Skin epidermis (tissue), 12 donors: ENCODE measurements at regions not wholly inside any gene's neighbourhood (a gene's known extent, or its start where the extent isn't known, plus 50 kb on each side); places are given as distances from the start of the nearest gene placed in this dataset.

ENCODE experiments used
- H3K27ac ChIP-seq, 21 experiments: fragments of 200-600 bp; sonication (generic) in 11 of 21; one replicate each; pipeline ENCODE4 v1.5.0; 2020; ENCODE audit warnings: mild to moderate bottlenecking in 3 of 21, inconsistent platforms in 2 of 21, moderate library complexity in 2 of 21
- H3K4me3 ChIP-seq, 7 experiments: fragments of 200-600 bp; sonication (generic) in 2 of 7; one replicate each; pipeline ENCODE4 v1.5.0; 2020; ENCODE audit warnings: inconsistent platforms in 2 of 7, mild to moderate bottlenecking in 2 of 7, moderate library complexity in 1 of 7

DNA sequence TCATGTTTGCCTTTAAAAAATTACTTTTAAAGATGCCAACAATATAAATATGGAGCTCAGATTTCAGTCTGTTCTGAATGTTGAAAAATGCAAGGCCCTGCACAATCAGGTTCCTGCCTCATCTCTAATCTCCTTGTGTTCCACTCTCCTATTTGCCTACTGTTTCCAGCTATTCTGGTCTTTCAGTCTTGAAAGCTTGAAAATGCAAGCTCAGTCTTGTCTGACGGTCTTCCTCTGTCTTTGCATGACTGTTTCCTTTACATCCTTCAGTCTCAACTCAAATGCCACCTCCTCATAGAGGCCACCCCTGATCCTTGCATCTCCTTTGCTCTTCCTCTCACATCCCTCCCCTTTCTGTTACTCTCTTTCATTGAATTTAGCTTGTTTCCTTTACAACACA lies 354.9 kb downstream of the KIF4B start:
- no peak overlapping the region for H3K27ac ChIP-seq
- H3K4me3 ChIP-seq: no peak overlapping the region

DNA sequence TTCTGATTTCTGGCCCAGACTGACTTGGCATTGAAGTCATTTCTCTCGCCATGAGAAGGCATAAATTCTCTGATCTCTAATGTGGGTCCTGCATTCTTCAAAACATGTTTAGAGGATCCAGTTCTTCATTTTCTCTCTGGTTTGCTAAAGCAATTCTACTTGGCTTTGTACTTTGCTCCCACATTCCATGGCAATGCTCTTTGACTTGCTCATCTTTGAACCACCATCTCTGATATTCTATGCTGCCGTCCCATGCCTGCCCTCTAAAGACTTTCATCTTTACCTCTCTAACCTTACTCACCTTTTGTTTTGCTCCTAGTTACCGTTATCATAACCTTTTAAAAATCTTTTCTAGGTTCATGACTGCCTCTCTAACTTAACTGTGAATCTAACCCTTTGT lies 366.9 kb downstream of the KIF4B start:
- H3K27ac ChIP-seq: no peak overlapping the region
- H3K4me3 ChIP-seq: no peak overlapping the region

DNA sequence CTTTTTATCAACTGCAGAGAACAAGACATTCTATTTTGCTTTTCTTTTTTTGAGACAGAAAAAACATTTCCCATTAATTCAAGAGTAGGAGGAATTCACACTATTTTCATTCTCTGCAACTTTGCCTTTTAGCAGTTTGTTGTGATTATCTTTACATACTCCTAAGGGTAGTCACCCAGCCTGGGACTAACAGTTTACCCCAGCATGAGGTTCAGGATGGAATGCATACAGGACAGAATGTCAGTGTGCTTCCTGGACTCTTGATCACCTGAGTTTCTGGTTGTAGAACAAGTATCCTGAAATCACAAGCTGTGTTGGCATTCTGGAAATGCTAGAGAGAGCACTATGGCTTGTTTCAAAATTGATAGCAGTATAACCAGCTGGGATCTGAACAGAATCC lies 368.1 kb downstream of the KIF4B start:
- no peak overlapping the region for H3K27ac ChIP-seq
- no peak overlapping the region for H3K4me3 ChIP-seq

DNA sequence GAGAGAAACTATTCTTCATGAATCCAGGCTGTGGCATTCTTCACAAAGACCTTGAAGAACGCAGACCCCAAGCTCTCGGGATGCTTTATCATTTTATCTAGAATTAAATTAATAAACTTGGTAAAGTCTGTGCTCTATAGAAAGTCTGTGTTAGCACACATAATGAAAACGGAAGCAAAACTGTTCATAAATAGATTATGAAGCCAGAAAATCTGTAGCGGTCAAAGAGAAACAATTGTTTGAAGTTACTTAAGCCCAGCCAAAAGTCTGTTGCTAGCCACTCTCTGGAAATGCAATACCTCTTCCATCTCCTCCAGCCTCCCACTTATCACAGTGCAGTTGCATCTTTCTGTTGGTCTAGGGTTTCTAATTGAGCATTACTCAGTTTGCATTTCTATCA lies 375.9 kb downstream of the KIF4B start:
- Histone ChIP-seq H3K27ac (no peak overlapping the region), H3K4me3 (no peak overlapping the region)

DNA sequence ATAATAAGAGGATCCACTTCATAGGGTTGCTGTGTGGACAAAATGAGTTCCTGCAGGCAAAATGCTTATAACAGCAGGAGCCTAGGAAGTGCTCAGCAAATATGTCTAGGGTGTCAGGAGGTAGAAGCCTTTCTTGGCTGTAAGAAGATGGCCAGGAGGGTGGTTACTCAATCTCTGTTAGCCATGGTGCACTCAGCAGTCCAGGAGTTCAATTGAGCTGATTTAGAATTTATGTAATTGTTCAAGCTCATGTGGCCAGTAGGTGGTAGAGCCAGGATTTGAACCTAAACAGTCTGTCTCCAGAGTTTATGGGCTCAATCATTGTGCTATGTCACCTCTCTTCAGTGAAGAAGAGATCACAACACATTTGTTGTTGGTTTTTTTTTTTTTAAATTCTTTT lies 381.2 kb downstream of the KIF4B start:
- Histone ChIP-seq H3K4me3 (no peak overlapping the region), H3K27ac (no peak overlapping the region)

DNA sequence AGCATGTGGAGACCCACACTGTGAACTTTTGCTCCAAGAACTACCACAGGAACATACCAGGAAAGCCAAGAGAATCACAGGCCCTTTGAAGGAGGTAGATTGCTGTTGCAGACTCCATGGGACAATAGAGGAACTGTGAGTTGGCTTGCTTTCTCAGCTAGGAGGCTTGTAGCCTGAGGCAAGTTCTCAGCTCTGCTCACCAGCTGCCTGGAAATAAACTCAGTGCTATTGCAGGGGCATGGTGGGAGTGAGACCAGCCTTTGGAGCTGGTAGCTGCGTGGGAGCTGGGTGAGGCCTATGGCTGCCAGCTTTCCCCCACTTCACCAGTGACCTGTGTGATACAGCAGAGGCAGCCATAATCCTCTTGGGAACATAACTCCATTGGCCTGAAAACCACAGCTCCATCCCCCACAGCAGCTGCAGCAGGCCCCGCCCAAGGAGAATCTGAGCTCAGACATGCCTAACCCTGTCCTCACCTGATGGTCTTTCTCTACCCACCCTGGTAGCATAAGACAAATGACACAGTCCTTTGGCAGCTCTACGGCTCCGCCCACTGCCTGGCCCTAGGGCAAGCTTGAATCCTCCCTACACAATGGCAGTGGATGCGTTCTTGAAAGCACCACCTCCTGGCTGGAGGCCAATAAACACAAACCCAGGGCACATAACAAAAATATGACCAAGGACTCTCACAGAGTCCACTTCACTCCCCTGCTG lies 389.5 kb downstream of the KIF4B start:
- H3K27ac ChIP-seq: peak overlapping the region in 1 of 21 experiments; percentile 42

DNA sequence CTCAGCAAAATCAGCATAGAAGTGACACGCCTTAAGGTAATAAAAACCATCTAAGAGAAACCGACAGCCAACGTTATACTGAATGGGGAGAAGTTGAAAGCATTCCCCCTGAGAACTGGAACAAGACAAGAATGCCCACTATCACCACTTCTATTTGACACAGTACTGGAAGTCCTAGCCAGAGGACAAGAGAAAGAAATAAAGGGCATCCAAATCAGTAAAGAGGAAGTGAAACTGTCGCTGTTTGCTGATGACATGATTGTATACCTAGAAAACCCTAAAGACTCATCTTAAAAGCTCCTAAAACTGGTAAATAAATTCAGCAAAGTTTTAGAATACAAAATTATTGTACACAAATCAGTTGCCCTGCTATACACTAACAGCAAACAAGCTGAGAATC lies 393.3 kb downstream of the KIF4B start:
- Histone ChIP-seq H3K4me3 (no peak overlapping the region), H3K27ac (no peak overlapping the region)

More for the DNA sequence above, 389.5 kb downstream of the KIF4B start:
- H3K4me3 ChIP-seq: no peak overlapping the region

DNA sequence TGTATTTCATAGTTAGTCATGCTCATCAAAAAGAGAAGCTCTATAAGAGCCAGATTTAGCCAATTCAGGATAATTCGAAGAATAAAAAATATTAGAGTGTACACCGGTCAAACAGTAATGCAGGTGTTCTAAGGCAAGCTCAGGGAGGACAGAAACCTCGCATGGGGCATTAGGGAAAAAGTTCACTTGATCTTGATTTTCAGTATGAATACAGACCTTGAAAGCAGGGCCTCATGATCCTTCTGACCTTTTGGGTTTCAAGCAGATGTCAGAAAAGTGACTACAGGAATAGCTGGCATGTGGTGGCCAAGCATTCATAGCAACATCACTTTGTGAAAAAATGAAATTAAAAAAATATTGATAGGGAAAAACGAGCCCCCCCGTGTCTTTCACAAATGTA lies 394.9 kb downstream of the KIF4B start:
- H3K4me3 ChIP-seq: no peak overlapping the region

DNA sequence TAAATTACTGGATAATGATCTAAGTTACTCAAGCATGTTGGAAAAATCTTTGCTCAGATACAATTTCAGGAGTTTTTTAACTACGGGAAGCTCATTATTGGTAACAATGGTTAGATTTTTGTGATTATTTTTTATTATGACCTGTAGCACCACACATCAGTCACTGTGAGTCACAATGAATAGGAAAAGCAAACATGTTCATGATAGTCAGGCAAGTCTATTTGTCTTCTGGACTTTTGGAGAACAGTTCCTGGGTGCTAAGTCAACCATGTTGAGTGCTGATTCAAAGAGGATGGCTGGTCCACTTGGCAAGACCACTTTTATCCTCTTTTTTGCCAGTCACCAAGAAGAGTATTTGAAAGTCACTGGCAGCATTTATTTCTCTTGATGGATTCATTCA lies 403.2 kb downstream of the KIF4B start:
- Histone ChIP-seq H3K27ac (no peak overlapping the region), H3K4me3 (no peak overlapping the region)

More for the DNA sequence above, 394.9 kb downstream of the KIF4B start:
- H3K27ac ChIP-seq: no peak overlapping the region

DNA sequence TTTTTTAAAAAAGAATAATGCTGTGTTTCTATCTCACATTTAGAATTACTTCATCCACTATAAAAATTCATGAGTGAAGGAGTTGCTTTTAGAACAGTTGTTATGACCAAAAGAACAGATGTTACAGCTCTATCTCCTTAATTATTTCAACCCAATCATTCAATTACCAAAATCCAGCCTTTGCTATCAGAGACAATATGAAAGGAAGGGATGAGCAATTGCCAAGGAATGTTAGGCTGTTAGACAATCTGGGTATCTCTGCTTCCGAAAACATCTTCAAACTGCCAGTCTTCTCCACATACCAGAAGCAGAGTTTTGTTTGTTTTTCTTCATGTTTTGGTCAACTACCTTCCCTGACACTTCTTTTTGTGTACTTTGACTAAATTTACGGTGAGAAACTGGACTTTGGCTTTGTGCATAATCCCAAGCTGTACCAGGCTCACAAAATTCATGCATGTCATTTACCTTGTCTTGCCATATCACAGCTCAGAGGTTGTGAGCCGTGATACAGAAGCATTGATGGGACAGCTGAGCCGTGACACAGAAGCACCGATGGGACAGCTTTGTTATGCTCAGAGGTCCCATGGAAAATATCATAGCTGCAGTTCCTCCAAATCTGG lies 405.5 kb downstream of the KIF4B start:
- no peak overlapping the region for H3K4me3 ChIP-seq
- H3K27ac ChIP-seq: no peak overlapping the region

DNA sequence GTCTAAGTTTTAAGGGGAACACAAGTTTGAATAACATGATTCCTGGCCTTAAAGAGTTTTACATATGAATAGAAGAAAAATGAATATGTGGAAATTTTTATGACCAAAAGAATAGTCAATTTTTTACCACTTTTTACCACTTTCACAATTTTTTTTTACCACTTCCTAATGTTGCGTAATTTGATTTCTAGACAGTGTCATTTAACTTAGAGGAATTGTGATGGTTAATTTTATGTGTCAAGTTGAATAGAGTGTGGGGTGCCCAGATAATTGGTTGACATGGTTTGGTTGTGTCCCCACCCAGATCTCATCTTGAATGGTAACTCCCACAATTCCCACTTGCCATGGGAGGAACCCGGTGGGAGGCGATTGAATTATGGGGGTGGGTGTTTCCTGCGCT lies 416.6 kb downstream of the KIF4B start:
- Histone ChIP-seq H3K27ac (no peak overlapping the region), H3K4me3 (no peak overlapping the region)

DNA sequence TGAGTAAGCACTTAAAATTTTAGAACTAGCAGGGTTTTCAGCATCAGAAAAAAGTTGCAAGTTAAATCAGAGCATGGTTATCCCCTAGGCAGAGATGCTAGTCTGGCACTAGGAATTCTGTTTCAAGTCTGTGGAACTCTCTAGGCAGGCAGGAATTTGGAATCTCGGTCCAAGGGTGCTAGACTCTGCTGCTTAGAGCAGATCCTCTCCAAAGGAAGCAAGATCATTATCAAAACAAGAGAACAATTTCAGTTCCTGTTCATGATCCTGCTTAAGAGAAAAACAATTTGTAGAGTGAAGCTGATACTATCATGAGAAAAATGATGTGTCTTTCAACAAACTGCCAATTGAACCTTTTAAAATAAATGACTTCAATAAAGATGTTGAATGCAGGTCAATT lies 420.7 kb downstream of the KIF4B start:
- Histone ChIP-seq H3K4me3 (no peak overlapping the region), H3K27ac (peak overlapping the region in 2 of 21 experiments; percentile 13 to 55)

DNA sequence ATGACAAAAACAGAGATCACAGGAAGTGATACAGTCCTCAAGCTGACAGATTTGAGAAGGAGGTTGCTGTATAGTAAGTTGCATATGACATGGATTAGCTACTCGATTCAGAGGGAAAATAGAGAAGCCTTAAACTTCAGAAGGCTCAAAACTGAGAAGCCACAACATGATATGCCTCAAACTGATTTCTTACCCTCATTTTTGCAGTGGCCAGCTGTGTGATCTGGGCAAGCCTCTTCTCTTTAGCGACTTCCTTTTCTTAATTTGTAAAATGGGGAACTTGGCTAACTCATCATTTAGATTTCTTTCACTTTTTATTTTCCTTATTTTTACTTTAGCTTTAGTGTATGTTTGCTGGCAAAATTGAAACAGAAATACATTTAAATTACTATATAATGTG lies 421.1 kb downstream of the KIF4B start:
- Histone ChIP-seq H3K4me3 (no peak overlapping the region), H3K27ac (peak overlapping the region in 1 of 21 experiments; percentile 55)

DNA sequence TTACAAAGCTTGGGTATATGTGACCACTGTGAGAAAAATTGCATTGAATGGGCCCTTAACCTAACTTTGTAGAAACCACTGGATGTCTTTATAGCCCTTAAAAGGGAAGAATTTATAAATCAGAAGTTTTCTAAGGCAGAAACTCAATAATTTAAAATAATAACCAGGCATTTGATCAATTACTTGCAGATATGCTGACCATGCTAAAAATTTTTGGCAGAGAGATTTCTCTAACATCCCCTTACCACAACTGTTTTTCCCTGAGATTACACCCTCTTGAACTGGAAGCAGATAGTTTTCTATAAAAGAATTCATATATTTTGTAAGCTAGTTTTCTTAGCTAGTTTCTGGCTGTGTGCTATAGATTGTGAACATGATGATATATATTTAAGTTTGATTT lies 428.3 kb downstream of the KIF4B start:
- H3K4me3 ChIP-seq: no peak overlapping the region
- no peak overlapping the region for H3K27ac ChIP-seq

DNA sequence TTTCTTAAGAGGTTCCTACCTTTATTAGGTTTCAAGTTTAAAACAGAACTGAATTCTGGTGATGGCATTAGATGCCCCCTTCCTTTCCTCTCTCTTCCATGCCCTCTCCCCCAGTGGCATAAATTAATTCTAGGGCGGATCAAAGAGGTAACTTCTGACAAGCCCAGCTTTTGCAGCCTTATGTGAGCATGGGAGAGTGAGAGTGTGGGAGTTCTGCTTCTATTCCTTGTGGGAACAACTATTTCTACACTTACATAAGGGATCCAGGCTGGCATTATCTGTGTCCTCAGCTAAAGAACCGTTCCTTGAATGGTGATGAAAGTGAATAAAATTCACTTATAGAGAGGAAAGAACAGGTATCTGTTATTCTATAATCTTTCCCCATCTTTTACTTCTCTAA lies 437.6 kb downstream of the KIF4B start:
- Histone ChIP-seq H3K4me3 (no peak overlapping the region), H3K27ac (no peak overlapping the region)

DNA sequence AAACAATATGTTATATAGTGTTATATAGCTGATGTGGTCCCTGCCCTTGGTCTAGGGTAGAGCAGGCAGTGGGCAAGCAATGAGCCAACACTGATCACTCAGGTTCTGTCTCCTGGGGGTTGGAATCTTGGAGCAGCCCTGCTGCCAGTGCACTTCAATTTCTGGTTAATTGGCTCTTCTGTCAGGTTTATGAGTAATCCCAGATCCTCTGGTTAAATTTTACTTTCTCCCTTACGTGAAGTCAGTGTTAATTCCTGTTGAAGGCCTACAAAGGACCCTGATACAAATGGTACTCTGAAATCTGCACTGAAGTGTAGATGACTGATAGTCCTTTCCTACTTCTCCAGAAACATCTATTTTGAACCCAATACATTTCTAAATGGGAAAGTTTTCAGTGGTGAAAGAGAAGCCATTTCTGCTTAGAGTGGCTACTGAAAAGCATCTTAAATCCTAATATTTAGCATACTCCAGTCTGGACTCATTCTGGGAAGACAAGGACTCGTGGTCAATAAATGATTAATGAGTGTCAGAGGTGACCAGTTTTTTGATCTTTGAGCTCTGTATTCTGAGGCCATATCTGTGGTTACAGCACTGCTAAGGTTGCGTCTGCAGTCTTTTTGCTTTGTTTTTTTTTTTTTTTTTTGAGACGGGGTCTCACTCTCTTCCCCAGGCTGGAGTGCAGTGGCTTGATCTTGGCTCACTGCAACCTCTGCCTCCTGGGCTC lies 442.4 kb downstream of the KIF4B start:
- H3K4me3 ChIP-seq: no peak overlapping the region

DNA sequence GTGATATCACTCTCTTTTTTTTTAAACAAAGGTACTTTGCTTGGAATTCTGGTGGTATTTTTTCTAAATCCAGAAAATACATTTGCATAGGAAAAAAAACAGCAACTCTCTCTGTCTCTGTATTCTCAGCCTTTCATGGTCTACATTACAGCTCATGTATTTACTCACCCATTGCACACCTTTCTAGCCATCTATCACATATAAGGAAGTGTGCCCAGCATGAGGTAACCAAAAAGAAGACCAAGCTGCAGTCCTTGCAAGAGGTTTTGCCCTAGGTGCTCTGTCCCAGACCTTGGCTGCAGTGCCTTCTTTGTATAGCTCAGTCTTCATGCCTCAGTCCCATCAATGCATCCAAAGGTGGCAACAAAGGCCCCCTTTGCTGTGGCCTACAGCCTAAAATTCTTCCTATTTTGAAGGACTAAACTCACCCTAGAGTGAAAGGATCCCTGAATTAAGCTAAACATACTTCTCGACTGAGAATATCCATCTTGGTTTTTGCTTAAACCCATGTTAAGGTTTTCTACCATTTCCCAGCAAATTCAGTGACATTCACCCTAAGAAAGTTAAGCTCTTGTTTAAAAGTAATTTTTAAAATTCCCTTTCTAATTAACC lies 446.4 kb downstream of the KIF4B start:
- Histone ChIP-seq H3K4me3 (no peak overlapping the region), H3K27ac (no peak overlapping the region)

More for the DNA sequence above, 442.4 kb downstream of the KIF4B start:
- H3K27ac ChIP-seq: no peak overlapping the region

DNA sequence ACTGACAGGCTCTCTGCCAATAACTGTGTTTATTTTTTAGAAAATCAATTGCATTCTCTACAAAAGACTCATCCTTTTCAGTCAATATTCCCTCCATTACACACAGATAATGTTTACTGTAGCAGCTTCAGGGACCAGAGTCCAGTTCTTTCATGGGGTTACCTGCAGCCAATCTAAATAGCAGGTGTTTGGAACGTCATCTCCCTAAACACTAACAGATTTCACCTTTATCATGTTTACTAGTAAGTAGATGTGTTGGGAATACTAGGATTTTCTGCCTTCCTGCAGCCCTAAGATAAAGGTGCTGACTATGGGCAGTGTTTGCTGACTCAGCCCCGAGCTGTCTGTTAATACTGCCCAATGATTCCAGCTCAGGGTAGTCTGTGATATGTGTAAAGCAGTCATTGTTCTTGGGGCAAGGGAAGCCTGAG lies 447.0 kb downstream of the KIF4B start:
- H3K27ac ChIP-seq: no peak overlapping the region
- H3K4me3 ChIP-seq: no peak overlapping the region

DNA sequence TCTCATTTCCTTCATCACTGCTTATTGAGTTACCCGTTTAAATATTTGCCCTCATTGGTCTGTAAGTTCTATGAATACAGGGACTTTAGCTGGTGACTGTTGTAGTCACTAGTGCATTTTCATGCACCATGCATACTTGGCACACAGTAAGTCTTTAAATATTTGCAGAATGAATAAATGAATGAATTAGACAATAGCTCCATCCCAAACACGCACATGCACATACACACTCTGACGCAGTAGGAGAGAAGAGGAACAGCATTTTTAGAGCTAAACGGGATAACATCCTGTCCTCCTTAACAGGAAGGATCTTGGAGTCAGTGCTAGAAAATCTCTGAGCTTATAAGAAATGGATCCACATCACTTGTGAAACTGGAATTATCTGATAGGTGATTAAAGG lies 447.7 kb downstream of the KIF4B start:
- no peak overlapping the region for H3K4me3 ChIP-seq
- H3K27ac ChIP-seq: no peak overlapping the region

DNA sequence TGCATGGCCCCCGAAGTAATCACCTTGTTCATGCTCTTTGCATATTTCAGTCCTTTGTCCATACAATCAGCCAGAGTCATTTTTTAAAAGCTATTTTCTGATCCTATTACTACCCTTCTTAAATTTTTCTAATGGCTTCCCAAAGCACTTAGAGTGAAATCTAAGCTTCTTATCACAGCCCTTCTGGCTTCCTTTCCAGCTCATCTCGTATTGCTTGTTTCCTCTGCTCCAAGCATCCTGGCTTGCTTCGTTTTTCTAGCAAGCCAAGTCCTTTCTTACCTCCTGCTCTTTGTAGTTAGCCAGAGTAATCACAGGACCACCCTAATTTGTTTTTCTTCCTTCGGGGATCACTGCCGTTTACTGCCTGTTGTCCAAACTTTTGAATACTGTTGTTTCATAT lies 453.3 kb downstream of the KIF4B start:
- Histone ChIP-seq H3K27ac (no peak overlapping the region), H3K4me3 (no peak overlapping the region)

DNA sequence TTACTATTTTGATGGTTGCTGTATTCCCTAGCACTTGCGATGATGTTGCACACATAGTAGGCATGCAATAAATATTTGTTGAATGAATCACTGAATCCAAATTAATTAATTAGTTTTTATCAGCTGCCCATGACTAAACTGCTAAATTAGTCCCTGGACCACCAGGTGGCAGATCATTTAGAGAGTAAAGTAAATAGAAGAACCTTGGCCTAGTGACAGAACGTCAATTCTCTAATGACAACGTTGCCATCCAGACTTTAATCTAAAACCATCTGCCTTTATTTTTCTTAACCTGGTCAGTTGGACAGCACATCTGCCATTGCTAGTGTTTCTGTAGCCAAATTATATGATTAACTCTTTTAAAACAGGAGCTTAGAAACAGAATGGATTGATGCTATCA lies 457.5 kb downstream of the KIF4B start:
- no peak overlapping the region for H3K4me3 ChIP-seq
- no peak overlapping the region for H3K27ac ChIP-seq
